H9 (cell line): ENCODE measurements at regions not wholly inside any gene's neighbourhood (a gene's known extent, or its start where the extent isn't known, plus 50 kb on each side); places are given as distances from the start of the nearest gene placed in this dataset.

Source experiments
- DNase-seq: peaks from one replicate; pipeline ENCODE4 v3.0.0-alpha.2; 2017
- H2AFZ ChIP-seq: one replicate; pipeline ENCODE4 v1.6.1; 2013; ENCODE audit warnings: mild to moderate bottlenecking, low read length, control low read depth, moderate library complexity
- H2AK5ac ChIP-seq: 2 replicates; pipeline ENCODE4 v1.6.1; 2013; ENCODE audit warnings: low read length, control low read depth, mixed read lengths; ENCODE audit not compliant: insufficient read length
- H2BK120ac ChIP-seq: one replicate; pipeline ENCODE4 v1.6.1; 2013; ENCODE audit warnings: low read depth, mild to moderate bottlenecking, low read length, control low read depth, inconsistent platforms; ENCODE audit not compliant: poor library complexity, severe bottlenecking
- H2BK12ac ChIP-seq: 2 replicates; pipeline ENCODE4 v1.6.1; 2013; ENCODE audit warnings: low read length, control low read depth, mixed read lengths, low read depth; ENCODE audit not compliant: insufficient read length
- H2BK15ac ChIP-seq: 2 replicates; pipeline ENCODE4 v1.6.1; 2013; ENCODE audit warnings: low read depth, low read length, control low read depth
- H2BK20ac ChIP-seq: one replicate; pipeline ENCODE4 v1.6.1; 2013; ENCODE audit warnings: low read depth, mild to moderate bottlenecking, low read length, control low read depth, inconsistent platforms; ENCODE audit not compliant: poor library complexity, severe bottlenecking
- H2BK5ac ChIP-seq: 2 replicates; pipeline ENCODE4 v1.6.1; 2013; ENCODE audit warnings: low read length, control low read depth, mixed read lengths; ENCODE audit not compliant: insufficient read length
- H3K14ac ChIP-seq: 2 replicates; pipeline ENCODE4 v1.6.1; 2013; ENCODE audit warnings: low read length, control low read depth; ENCODE audit not compliant: insufficient read depth
- H3K18ac ChIP-seq: 2 replicates; pipeline ENCODE4 v1.6.1; 2013; ENCODE audit warnings: low read depth, mild to moderate bottlenecking, mixed read lengths, low read length, control low read depth; ENCODE audit not compliant: insufficient read length
- H3K23ac ChIP-seq: 2 replicates; pipeline ENCODE4 v1.6.1; 2013; ENCODE audit warnings: low read length, control low read depth, mixed read lengths, low read depth; ENCODE audit not compliant: insufficient read length
- H3K23me2 ChIP-seq: 2 replicates; pipeline ENCODE4 v1.6.1; 2013; ENCODE audit warnings: low read depth, mild to moderate bottlenecking, mixed read lengths, low read length, control low read depth; ENCODE audit not compliant: insufficient read length, poor library complexity, severe bottlenecking
- H3K27ac ChIP-seq: 2 replicates; pipeline ENCODE4 v1.5.1; 2013; ENCODE audit warnings: low read length, control low read depth, mixed read lengths, low read depth; ENCODE audit not compliant: insufficient read length
- H3K27me3 ChIP-seq: 2 replicates; pipeline ENCODE4 v1.6.1; 2013; ENCODE audit warnings: low read length, control low read depth, inconsistent platforms; ENCODE audit not compliant: insufficient read depth
- H3K4ac ChIP-seq: 2 replicates; pipeline ENCODE4 v1.6.1; 2013; ENCODE audit warnings: low read depth, mild to moderate bottlenecking, control low read depth, inconsistent platforms, low read length, moderate library complexity
- H3K4me1 ChIP-seq: 2 replicates; pipeline ENCODE4 v1.6.1; 2013; ENCODE audit warnings: low read length, control low read depth, inconsistent platforms; ENCODE audit not compliant: insufficient read depth
- H3K4me2 ChIP-seq: 2 replicates; pipeline ENCODE4 v1.6.1; 2013; ENCODE audit warnings: low read length, control low read depth, mixed read lengths; ENCODE audit not compliant: insufficient read length, insufficient read depth
- H3K56ac ChIP-seq: 2 replicates; pipeline ENCODE4 v1.6.1; 2013; ENCODE audit warnings: low read depth, mild to moderate bottlenecking, mixed read lengths, low read length, control low read depth; ENCODE audit not compliant: insufficient read length
- H3K79me1 ChIP-seq: 2 replicates; pipeline ENCODE4 v1.6.1; 2013; ENCODE audit warnings: low read depth, mild to moderate bottlenecking, moderate library complexity, low read length, control low read depth, inconsistent platforms; ENCODE audit not compliant: insufficient read depth, poor library complexity, severe bottlenecking
- H3K79me2 ChIP-seq: 2 replicates; pipeline ENCODE4 v1.6.1; 2013; ENCODE audit warnings: low read length, control low read depth, inconsistent platforms; ENCODE audit not compliant: insufficient read depth
- H3K9ac ChIP-seq: 2 replicates; pipeline ENCODE4 v1.6.1; 2013; ENCODE audit warnings: low read length, control low read depth, mixed read lengths; ENCODE audit not compliant: insufficient read length; ENCODE audit errors: extremely low read depth
- H3K9me3 ChIP-seq: one replicate; pipeline ENCODE4 v1.6.1; 2013; ENCODE audit warnings: low read depth, low read length, inconsistent platforms; ENCODE audit not compliant: control insufficient read depth
- H3T11ph ChIP-seq: one replicate; pipeline ENCODE4 v1.6.1; 2013; ENCODE audit warnings: mild to moderate bottlenecking, low read length, control low read depth, inconsistent platforms
- H4K20me1 ChIP-seq: one replicate; pipeline ENCODE4 v1.6.1; 2013; ENCODE audit not compliant: control insufficient read depth, insufficient read length, insufficient read depth
- H4K5ac ChIP-seq: 2 replicates; pipeline ENCODE4 v1.6.1; 2013; ENCODE audit warnings: low read depth, mild to moderate bottlenecking, mixed read lengths, low read length, control low read depth; ENCODE audit not compliant: insufficient read length
- H4K8ac ChIP-seq: replicated peaks from 2 replicates; pipeline ENCODE4 v1.6.1; 2013; ENCODE audit warnings: low read length, control low read depth, mixed read lengths, low read depth; ENCODE audit not compliant: insufficient read length
- H4K91ac ChIP-seq: 2 replicates; pipeline ENCODE4 v1.6.1; 2013; ENCODE audit warnings: low read depth, mild to moderate bottlenecking, moderate library complexity, mixed read lengths, low read length, control low read depth; ENCODE audit not compliant: insufficient read length
- H3K27ac Mint-ChIP-seq, 3 experiments: 2 replicates in 2 of 3; 3 replicates in 1 of 3; pipeline ENCODE4 v1.8.0; 2020 to 2021; ENCODE audit warnings: mixed read lengths in 3 of 3, mild to moderate bottlenecking in 1 of 3, moderate library complexity in 1 of 3
- H3K27me3 Mint-ChIP-seq: 2 replicates; pipeline ENCODE4 v1.8.0; 2021; ENCODE audit warnings: low read depth, mild to moderate bottlenecking, moderate library complexity, mixed read lengths
- H3K36me3 Mint-ChIP-seq, 3 experiments: 2 replicates in 2 of 3; 3 replicates in 1 of 3; pipeline ENCODE4 v1.8.0; 2020 to 2021; ENCODE audit warnings: low read depth in 3 of 3, mixed read lengths in 3 of 3; ENCODE audit not compliant: insufficient read depth in 1 of 3
- H3K4me1 Mint-ChIP-seq, 2 experiments: 2 replicates each; pipeline ENCODE4 v1.8.0; 2020; ENCODE audit warnings: mixed read lengths in 2 of 2
- H3K4me3 Mint-ChIP-seq, 2 experiments: 2 replicates in 1 of 2; 3 replicates in 1 of 2; pipeline ENCODE4 v1.8.0; 2020 to 2021; ENCODE audit warnings: mild to moderate bottlenecking in 2 of 2, mixed read lengths in 2 of 2, moderate library complexity in 1 of 2
- H3K9me3 Mint-ChIP-seq, 2 experiments: 2 replicates in 1 of 2; 3 replicates in 1 of 2; pipeline ENCODE4 v1.8.0; 2020; ENCODE audit warnings: mild to moderate bottlenecking in 2 of 2, mixed read lengths in 2 of 2, moderate library complexity in 1 of 2
- WGBS: extraction: QIAGEN DNeasy Blood & Tissue Kit; methylation state at CpG from one replicate; pipeline ENCODE4 v1.1.7; 2013; ENCODE audit warnings: missing lambda C conversion rate, low lambda C conversion rate, mixed read lengths; ENCODE audit not compliant: insufficient read length; ENCODE audit errors: extremely low coverage; 5-methylcytosine and 5-hydroxymethylcytosine counted together
- TF ChIP-seq, protein P1 (sequence below): fragments of 200-600 bp; sonication (generic); conservative IDR thresholded peaks from 3 replicates; pipeline ENCODE4 v1.8.0; 2021; ENCODE audit warnings: antibody characterized with exemption, mild to moderate bottlenecking

DNA sequence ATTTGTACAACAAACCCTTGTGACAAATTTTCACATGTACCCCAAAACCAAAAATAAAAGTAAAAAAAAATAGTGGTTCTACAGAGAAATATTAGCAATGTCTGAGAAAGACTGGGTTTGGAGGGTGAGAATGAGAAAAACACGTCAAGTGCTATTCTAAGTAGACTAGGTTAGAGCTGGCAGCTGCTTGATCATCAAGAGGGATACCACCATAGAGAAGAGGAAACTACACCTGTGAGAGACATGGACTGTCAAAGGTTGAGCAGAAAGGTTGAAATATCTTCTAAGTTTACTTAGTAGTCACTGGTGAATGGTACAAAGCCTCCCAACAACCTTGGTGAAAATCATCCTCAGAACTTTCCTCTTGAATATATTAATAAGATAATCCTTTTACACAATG is 126.9 kb upstream of the ITGA4 start:
- no peak overlapping the region for H2BK5ac ChIP-seq
- Mint-ChIP-seq H3K27me3 (no peaks in the 10 kb centered on the region), H3K4me1 (no peaks in the 10 kb centered on the region), H3K4me3 (no peak overlapping the region), H3K27ac (no peak overlapping the region), H3K9me3 (peaks cover 5 to 9% of the 10 kb centered on the region in 2 experiments; a peak in 3 of 5 replicates), H3K36me3 (peaks cover 0 to 8% (median 0%) of the 10 kb centered on the region in 3 experiments; a peak in 1 of 7 replicates)
- no peak overlapping the region for H2AK5ac ChIP-seq
- H2BK20ac ChIP-seq: no peak overlapping the region
- no peaks in the 10 kb centered on the region for H3K9me3 ChIP-seq
- TF ChIP-seq, protein P1, sequence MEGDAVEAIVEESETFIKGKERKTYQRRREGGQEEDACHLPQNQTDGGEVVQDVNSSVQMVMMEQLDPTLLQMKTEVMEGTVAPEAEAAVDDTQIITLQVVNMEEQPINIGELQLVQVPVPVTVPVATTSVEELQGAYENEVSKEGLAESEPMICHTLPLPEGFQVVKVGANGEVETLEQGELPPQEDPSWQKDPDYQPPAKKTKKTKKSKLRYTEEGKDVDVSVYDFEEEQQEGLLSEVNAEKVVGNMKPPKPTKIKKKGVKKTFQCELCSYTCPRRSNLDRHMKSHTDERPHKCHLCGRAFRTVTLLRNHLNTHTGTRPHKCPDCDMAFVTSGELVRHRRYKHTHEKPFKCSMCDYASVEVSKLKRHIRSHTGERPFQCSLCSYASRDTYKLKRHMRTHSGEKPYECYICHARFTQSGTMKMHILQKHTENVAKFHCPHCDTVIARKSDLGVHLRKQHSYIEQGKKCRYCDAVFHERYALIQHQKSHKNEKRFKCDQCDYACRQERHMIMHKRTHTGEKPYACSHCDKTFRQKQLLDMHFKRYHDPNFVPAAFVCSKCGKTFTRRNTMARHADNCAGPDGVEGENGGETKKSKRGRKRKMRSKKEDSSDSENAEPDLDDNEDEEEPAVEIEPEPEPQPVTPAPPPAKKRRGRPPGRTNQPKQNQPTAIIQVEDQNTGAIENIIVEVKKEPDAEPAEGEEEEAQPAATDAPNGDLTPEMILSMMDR: no peak
- no peak overlapping the region for H2BK120ac ChIP-seq
- no peaks in the 10 kb centered on the region for H3K27me3 ChIP-seq
- no peak overlapping the region for H2AFZ ChIP-seq
- H2BK12ac ChIP-seq: no peak overlapping the region
- H3K23me2 ChIP-seq: no peaks in the 10 kb centered on the region
- H3K23ac ChIP-seq: no peak overlapping the region
- H4K5ac ChIP-seq: no peak overlapping the region
- H3K14ac ChIP-seq: no peak overlapping the region
- H3K18ac ChIP-seq: no peak overlapping the region
- H3K9ac ChIP-seq: no peak overlapping the region
- H3K79me2 ChIP-seq: no peaks in the 10 kb centered on the region
- H3K27ac ChIP-seq: no peak overlapping the region
- no CpG with 5 or more reads among the region's 1 CpG for WGBS
- no peak overlapping the region for H3K56ac ChIP-seq
- DNase-seq: no peak
- H4K91ac ChIP-seq: no peak overlapping the region
- H4K20me1 ChIP-seq: no peaks in the 10 kb centered on the region
- no peak overlapping the region for H3K4ac ChIP-seq
- no peak overlapping the region for H4K8ac ChIP-seq
- no peak overlapping the region for H3T11ph ChIP-seq
- H2BK15ac ChIP-seq: no peak overlapping the region
- no peaks in the 10 kb centered on the region for H3K79me1 ChIP-seq
- H3K4me2 ChIP-seq: no peak overlapping the region
- no peaks in the 10 kb centered on the region for H3K4me1 ChIP-seq
